NB4 (cell line): ENCODE measurements at regions not wholly inside any gene's neighbourhood (a gene's known extent, or its start where the extent isn't known, plus 50 kb on each side); places are given as distances from the start of the nearest gene placed in this dataset.
A peak's percentile ranks its signal among the peaks of the same experiment; 100 is the strongest.

Experiments
- DNase-seq: peaks from one replicate; pipeline ENCODE4 v3.0.0; 2010; ENCODE audit warnings: low read depth
- H3K4me3 ChIP-seq: one replicate; pipeline ENCODE4 v1.5.1; 2011; ENCODE audit warnings: mild to moderate bottlenecking, low read depth, low read length, moderate library complexity
- MYC ChIP-seq: IDR thresholded peaks from 2 replicates; pipeline ENCODE4 v1.6.1; 2011; ENCODE audit warnings: low read depth, low read length
- POLR2A ChIP-seq: IDR thresholded peaks from 2 replicates; pipeline ENCODE4 v1.6.1; 2011; ENCODE audit warnings: mild to moderate bottlenecking; ENCODE audit not compliant: insufficient read length; ENCODE audit errors: extremely low read depth
- TF ChIP-seq, protein P1 (sequence below): IDR thresholded peaks from 2 replicates; pipeline ENCODE4 v1.6.1; 2011; ENCODE audit warnings: low read depth, low read length
- TF ChIP-seq, protein P2 (sequence below): IDR thresholded peaks from one replicate; pipeline ENCODE4 v1.5.1; 2012; ENCODE audit warnings: low read depth, low read length

DNA sequence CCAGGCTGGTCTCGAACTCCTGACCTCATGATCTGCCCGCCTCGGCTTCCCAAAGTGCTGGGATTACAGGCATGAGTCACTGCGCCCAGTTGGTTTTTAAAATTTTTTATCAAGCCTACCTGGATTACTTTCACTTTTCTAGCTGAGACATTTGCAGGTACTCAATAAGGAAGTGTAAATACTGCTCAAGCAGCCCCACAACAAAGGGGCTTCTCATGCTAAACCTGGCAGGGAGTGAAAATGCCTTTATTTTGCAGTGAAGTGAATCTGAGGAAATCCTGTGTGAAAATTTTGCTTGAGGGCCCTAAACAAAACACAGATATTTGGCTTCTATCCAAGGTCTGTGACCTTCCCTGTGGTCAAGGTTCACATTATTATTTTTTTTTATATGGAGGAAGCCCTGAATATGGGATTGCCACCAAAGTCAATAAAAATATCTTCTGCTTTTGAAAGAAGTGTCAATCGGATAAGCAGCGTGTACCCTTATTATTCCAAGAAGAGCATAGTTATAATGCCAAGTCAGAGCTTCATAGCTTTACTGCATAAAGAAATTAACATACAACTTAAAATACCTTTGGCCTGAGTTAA is 481.0 kb downstream of the SH2D1A start:
- no peak overlapping the region for H3K4me3 ChIP-seq
- no peak for DNase-seq
- TF ChIP-seq, protein P1, sequence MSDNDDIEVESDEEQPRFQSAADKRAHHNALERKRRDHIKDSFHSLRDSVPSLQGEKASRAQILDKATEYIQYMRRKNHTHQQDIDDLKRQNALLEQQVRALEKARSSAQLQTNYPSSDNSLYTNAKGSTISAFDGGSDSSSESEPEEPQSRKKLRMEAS: no peak
- TF ChIP-seq POLR2A: no peak

DNA sequence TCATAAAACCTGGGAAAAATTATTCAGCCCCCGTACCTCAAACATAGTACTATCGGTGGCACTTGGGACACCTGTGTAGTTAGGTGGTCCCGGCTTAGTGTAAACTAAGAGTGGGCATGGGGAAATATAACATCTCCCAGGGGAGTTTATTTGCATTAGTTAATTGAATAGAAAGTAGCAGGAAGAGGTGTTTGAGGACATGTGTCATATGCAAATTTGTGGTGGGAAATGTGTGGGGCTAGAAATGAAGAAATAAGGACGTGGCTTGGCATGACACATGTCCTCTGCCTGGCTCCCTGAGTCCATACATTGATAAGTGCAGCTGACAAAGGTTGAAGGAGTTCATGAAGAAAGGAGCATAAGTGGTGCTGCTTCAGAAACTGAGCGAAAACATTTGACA is 483.6 kb downstream of the SH2D1A start:
- TF ChIP-seq POLR2A (no peak), MYC (no peak)
- TF ChIP-seq, protein P1: no peak
- TF ChIP-seq, protein P2, sequence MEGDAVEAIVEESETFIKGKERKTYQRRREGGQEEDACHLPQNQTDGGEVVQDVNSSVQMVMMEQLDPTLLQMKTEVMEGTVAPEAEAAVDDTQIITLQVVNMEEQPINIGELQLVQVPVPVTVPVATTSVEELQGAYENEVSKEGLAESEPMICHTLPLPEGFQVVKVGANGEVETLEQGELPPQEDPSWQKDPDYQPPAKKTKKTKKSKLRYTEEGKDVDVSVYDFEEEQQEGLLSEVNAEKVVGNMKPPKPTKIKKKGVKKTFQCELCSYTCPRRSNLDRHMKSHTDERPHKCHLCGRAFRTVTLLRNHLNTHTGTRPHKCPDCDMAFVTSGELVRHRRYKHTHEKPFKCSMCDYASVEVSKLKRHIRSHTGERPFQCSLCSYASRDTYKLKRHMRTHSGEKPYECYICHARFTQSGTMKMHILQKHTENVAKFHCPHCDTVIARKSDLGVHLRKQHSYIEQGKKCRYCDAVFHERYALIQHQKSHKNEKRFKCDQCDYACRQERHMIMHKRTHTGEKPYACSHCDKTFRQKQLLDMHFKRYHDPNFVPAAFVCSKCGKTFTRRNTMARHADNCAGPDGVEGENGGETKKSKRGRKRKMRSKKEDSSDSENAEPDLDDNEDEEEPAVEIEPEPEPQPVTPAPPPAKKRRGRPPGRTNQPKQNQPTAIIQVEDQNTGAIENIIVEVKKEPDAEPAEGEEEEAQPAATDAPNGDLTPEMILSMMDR: no peak
- no peak overlapping the region for H3K4me3 ChIP-seq

DNA sequence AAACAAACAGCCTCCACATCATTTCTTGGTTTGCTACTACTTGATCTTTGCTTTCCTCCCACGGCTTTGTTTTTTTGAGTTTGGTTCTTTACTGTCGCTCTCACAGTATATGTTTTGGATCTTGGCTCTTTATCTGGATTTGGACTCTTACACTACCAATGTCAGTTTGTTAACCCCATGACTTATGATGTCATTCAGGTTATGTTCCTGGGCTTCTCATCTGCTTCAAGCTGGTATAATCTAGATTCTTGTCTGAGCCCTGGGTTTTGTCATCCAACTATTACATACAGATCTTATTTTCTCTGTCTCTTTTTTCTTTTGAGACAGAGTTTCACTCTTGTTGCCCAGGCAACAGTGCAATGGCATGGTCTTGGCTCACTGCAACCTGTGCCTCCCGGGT is 482.9 kb upstream of the TEX13C start:
- TF ChIP-seq MYC: no peak
- TF ChIP-seq POLR2A: no peak
- TF ChIP-seq, protein P2: no peak
- TF ChIP-seq, protein P1: no peak
- H3K4me3 ChIP-seq: no peak overlapping the region

More for the DNA sequence above, 483.6 kb downstream of the SH2D1A start:
- peak; percentile 16 for DNase-seq

DNA sequence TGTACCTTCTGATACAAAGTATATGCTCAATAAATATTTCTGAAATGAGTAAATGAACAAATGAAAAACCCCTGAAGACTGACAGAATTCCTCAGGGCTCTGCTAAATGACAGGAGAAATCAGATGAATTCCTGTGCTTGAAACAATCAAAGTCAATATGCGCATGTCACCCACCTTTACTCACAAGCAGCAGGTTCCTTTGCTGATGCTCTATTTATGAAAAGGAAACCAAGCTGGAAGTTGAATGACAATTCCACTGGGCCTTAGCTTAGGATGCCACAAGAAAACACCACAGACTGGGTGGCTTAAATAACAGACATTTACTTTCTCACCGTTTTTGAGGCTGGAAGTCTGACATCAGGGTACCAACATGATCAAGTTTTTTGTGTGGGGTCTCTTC is 477.5 kb upstream of the TEX13C start:
- TF ChIP-seq MYC (no peak), POLR2A (no peak)
- TF ChIP-seq, protein P1: no peak
- TF ChIP-seq, protein P2: no peak
- no peak for DNase-seq
- H3K4me3 ChIP-seq: no peak overlapping the region

More for the DNA sequence above, 482.9 kb upstream of the TEX13C start:
- DNase-seq: no peak

DNA sequence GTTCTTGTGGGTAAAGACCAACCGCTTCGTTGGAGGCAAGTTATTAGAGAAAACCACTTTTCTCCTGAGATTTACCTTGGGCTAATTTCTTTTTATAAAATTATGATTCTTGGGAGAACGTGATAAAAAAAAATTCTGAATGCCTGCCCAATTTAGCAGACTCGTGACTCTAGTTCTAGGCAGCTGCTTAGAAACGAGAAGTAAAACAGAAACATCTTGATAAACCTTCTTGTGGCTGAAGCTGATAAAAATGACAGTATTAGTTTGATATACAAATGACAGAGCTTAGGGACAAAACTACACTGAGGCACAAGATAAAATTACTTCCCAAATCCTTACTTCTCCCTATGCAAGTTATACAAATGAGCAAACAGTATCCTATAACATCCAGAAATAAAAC is 458.9 kb upstream of the TEX13C start:
- TF ChIP-seq POLR2A (no peak), MYC (no peak)
- TF ChIP-seq, protein P1: no peak
- no peak overlapping the region for H3K4me3 ChIP-seq
- DNase-seq: no peak

DNA sequence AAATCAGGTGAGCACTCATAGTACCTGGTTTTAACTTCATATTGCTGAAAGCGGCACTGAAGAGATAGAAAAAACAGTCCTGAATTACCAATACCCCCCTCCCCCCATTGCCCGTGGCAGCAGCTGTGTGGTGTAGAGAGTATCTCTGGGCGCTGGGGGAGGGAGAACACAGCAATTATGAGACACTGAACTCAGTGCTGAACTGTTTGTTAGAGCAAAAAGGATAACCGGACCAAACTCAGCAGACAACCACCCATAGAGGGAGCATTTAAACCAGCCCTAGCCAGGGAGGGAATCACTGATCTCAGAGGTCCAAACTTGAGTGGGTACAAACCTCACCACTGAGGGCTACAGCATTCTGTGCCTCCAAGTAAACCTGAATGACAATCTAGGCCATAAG is 457.4 kb upstream of the TEX13C start:
- H3K4me3 ChIP-seq: no peak overlapping the region
- TF ChIP-seq POLR2A (no peak), MYC (no peak)
- TF ChIP-seq, protein P2: no peak
- TF ChIP-seq, protein P1: no peak

DNA sequence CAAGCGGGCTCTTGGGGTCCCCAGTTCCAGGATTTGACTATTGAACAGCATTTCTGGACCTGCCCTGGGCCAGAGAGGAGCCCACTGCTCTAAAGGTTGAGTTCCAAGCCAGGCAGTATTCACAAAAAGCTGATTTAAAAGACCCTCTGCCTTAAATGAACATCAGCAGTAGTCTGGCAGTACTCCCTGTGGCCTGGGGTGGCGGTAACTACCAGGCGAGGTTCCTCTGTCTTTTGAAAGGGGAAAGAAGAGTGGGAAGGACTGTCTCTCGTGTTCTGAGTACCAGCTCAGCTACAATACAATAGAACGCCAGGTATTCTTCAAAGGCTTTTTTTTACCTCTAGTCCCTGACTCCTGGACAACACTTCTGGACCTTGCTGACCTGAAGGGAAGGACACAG is 456.4 kb upstream of the TEX13C start:
- peak; percentile 0 for DNase-seq
- no peak overlapping the region for H3K4me3 ChIP-seq
- TF ChIP-seq, protein P1: no peak
- TF ChIP-seq, protein P2: peak; percentile 4
- TF ChIP-seq POLR2A (no peak), MYC (no peak)

More for the DNA sequence above, 457.4 kb upstream of the TEX13C start:
- no peak for DNase-seq
